ENCODE measurements at regions not wholly inside any gene's neighbourhood (a gene's known extent, or its start where the extent isn't known, plus 50 kb on each side); places are given as distances from the start of the nearest gene placed in this dataset.

DNA sequence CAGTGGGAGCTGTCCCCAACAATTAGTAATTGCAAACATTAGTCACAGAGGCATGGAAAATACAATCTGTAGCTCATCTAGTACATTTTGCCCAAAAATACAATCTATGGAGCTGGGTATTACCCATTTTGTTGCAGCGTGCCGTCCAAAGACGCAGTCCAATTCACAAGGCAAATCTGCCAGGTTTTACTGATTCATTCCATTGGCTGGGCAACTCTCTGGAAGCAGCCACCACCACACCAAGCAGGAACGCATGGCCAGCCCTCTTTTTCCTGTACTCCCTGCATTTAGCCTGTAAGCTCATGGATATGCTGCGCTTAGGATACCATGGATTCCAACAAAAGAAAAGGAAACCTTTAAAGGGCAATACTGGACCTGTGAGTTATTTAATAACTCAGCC lies 60.5 kb upstream of the ARRDC4 start:
- Mint-ChIP-seq H3K4me1 (ENCODE audit: low read depth) (no peaks in the 10 kb centered on the region), H3K36me3 (ENCODE audit: low read depth) (no peaks in the 10 kb centered on the region), H3K9me3 (no peaks in the 10 kb centered on the region), H3K27ac (no peak overlapping the region), H3K27me3 (ENCODE audit: low read depth) (peaks cover 14% of the 10 kb centered on the region), H3K4me3 (no peak overlapping the region)

GRCh38 chr15:97902140-97902780 lies 58.2 kb upstream of the ARRDC4 start:
- Mint-ChIP-seq H3K9me3 (no peaks in the 10 kb centered on the region), H3K36me3 (ENCODE audit: low read depth) (no peaks in the 10 kb centered on the region), H3K27ac (no peak overlapping the region), H3K4me3 (no peak overlapping the region), H3K27me3 (ENCODE audit: low read depth) (peaks cover 14% of the 10 kb centered on the region), H3K4me1 (ENCODE audit: low read depth) (no peaks in the 10 kb centered on the region)

GRCh38 chr15:97903560-97903959 lies 56.9 kb upstream of the ARRDC4 start:
- H3K4me1 Mint-ChIP-seq (ENCODE audit: low read depth): no peaks in the 10 kb centered on the region
- no peak overlapping the region for H3K27ac Mint-ChIP-seq
- peaks cover 14% of the 10 kb centered on the region for H3K27me3 Mint-ChIP-seq (ENCODE audit: low read depth)
- H3K4me3 Mint-ChIP-seq: no peak overlapping the region
- no peaks in the 10 kb centered on the region for H3K36me3 Mint-ChIP-seq (ENCODE audit: low read depth)
- H3K9me3 Mint-ChIP-seq: no peaks in the 10 kb centered on the region

DNA sequence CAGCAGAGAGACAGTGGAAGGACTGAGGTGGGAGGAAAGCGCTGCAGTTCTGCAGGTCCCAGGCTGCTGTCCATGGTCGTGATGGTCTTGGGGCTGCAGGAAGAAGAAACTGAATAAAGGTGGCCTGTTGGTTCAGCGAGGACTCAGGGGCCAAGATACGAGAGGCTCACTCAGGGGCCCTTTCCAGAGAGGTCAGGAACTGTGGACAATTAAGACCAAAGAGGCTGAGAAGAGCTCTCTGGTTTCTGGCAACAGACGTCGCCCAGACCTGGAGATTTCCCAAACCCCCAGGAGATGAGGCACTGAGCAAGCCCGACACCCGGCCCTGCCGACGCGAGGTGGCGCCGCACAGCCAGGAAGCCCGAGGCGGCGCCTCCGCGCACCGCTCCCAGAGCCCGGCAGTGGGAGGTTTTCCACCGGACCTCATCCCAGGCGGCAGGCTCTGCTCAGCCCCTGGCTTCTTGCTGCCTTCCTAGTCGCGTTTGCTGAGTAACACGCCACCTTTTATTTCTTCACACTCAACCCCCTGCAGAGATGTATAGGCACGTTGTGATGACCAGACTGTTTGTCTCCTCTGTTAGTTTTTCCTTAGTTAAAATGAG lies 56.4 kb upstream of the ARRDC4 start:
- no peaks in the 10 kb centered on the region for H3K4me1 Mint-ChIP-seq (ENCODE audit: low read depth)
- no peak overlapping the region for H3K27ac Mint-ChIP-seq
- H3K4me3 Mint-ChIP-seq: no peak overlapping the region
- H3K9me3 Mint-ChIP-seq: no peaks in the 10 kb centered on the region
- peaks cover 15% of the 10 kb centered on the region for H3K27me3 Mint-ChIP-seq (ENCODE audit: low read depth)
- H3K36me3 Mint-ChIP-seq (ENCODE audit: low read depth): no peaks in the 10 kb centered on the region

DNA sequence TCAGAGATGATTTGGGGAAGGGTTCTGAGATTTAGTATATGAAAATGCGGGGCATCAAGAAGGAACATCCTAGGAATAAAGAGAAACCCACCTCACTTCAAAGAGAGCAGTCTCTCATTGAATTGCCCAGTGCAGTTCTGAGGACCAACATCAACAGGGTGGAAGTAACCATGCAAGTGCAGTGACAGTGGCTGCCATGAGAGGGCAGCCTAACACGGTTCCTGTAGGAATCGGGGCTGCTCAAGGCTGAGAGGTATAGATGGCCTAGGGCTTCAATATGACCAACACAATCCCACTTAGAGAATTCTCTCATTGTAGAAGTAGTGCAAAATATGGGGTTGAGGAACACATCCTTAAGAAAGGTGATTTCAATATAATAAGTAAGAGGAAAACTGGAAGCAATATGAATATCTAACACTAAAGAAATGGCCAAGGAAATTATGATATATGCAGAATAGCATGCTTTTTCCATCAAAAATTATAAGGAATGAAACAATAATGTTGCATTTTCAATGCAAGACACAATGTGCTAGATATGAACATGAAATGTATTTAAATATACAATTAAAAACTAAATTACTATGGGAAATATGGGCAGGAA lies 51.1 kb upstream of the ARRDC4 start:
- no peaks in the 10 kb centered on the region for H3K9me3 Mint-ChIP-seq
- H3K27me3 Mint-ChIP-seq (ENCODE audit: low read depth): peaks cover 9% of the 10 kb centered on the region
- H3K4me1 Mint-ChIP-seq (ENCODE audit: low read depth): no peaks in the 10 kb centered on the region
- H3K4me3 Mint-ChIP-seq: no peak overlapping the region
- H3K27ac Mint-ChIP-seq: no peak overlapping the region
- no peaks in the 10 kb centered on the region for H3K36me3 Mint-ChIP-seq (ENCODE audit: low read depth)
